Kidney glomerular epithelial cell (primary cell): ENCODE measurements at regions not wholly inside any gene's neighbourhood (a gene's known extent, or its start where the extent isn't known, plus 50 kb on each side); places are given as distances from the start of the nearest gene placed in this dataset.
"Not testable (repeated sequence)": the region's sequence is repeated elsewhere in the genome, so short reads cannot be mapped to it uniquely, and the experiment has no call there.

ENCODE experiments used
- DNase-seq: peaks from one replicate; lab custom pipeline; 2025; lab: John Stamatoyannopoulos, UW

GRCh38 chr14:97148021-97148420, 350.8 kb downstream of the VRK1 start:
- DNase-seq, result not testable (repeated sequence)

GRCh38 chr14:97149775-97150174, 352.6 kb downstream of the VRK1 start:
- DNase-seq, result no peak

GRCh38 chr14:97153527-97153926, 356.3 kb downstream of the VRK1 start:
- no peak for DNase-seq

DNA sequence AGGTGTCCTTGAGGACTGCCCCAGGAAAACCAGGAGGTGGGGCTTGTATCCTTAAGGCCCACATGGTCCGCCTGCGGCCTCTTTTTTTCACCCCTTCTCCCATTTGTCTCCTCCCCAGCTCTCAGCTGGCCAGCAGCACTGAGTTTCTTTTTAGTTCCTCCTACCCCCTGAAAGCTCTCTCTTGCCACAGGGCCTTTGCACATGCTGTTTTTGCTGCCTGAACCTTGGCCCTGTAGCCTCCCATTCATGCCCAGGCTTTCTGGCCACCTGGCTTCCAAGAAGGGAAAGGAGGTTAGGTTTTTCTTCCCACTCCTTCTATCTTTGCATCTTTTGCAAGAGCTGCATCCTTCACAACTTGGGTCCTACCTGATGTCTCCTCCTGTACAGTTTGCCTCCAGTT, 358.1 kb downstream of the VRK1 start:
- DNase-seq, result no peak

DNA sequence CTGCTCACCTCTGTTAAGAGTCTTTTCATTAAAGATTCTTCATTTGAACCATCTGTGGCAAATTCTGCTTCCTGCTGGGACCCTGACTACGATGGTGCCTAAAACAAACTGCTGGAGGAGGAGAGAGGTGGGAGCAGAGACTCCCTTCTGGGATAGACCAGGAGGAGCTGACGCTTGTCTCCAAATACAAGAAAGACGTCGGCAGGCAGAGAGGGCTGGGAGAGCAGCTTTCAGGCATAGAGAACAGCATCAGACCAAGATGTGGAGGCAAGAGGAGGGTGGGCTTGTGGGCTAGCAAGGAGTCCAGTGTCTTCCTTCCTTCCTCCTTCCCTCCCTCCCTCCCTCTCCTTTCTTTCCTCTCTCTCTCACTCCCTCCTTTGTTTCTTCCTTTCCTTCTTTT, 358.6 kb downstream of the VRK1 start:
- no peak for DNase-seq

DNA sequence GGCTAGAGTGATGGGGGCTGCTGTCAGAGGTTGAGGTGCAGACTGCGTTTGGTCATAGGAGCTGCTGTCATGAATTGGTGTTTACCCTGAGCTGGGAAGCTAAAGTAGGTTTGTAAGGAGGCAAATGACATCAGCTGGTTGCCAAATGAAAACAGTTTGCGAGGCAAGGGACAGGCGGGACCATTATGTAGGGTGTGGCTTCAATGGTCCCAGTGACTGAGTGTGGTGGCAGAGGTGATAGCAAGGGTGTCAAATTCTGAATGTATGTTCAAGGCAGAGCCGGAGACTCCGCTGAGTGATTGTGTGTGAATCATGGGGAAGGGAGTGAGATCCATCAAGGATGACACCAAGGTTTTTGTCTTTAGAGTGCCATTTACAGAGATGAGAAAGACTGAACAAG, 359.5 kb downstream of the VRK1 start:
- DNase-seq, result no peak

DNA sequence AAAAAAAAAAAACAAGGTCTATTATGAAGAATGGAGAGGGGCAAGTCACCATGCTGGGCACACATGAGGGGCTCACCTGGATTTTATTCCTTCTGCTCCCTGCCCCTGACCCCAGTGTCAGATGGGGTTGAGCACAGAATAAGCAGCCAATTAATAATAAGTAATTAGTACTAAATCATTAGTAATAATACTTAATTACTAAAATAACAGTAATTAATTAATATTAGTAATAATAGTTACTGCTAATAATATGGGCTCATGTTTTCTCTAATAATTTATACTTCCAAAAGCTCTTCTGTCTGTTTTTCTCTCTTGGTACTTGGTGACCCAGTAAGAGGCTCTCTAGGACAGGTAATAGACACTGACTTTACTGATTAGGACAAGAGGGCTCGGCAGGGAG, 360.9 kb downstream of the VRK1 start:
- DNase-seq, result no peak

GRCh38 chr14:97159124-97159523, 361.9 kb downstream of the VRK1 start:
- no peak for DNase-seq

DNA sequence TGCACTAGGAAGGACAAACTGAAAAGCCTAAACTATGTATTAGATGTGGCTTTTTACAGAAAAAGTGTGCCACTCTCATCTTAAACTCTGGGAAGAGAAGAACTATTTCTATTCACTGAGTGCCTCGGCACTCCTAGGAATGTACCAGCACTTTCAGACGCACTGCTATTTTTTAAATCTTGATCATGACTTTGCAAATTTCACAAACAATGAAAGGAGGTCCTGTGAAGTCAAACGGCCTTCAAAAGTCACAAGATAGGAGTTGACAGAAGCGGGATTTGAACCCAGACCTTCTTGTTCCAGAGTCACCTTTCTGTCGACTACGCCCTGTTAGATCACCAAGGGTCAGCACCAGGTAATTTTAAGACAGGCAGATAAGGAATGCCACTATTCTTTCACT, 365.4 kb downstream of the VRK1 start:
- DNase-seq, result no peak

DNA sequence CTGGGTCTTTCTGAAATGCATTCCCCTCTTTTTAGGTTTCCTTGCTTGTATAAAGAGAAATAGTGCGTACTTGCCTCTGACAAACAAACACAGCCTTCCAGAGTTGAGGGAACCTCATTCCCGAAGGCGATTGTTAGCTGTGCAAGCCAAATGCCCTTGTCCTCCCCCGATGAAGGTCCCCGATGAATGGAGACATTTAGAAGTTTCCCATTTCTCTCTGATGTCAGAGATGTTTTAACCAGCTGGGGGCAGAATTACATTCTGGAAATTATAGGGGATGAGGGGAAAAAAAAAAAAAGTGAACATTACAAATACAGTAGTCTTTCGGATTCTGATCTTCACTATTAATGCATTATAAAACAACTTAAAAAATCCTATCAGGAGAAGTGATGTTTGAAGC, 366.8 kb downstream of the VRK1 start:
- no peak for DNase-seq

GRCh38 chr14:97166497-97166896, 369.3 kb downstream of the VRK1 start:
- no peak for DNase-seq

- not testable (repeated sequence) for DNase-seq
These were observed 370.4 kb downstream of the VRK1 start for GRCh38 chr14:97167577-97167976.

- DNase-seq, result no peak
These were observed 375.5 kb downstream of the VRK1 start for GRCh38 chr14:97172644-97173043.

GRCh38 chr14:97177016-97177415, 379.8 kb downstream of the VRK1 start:
- no peak for DNase-seq

DNA sequence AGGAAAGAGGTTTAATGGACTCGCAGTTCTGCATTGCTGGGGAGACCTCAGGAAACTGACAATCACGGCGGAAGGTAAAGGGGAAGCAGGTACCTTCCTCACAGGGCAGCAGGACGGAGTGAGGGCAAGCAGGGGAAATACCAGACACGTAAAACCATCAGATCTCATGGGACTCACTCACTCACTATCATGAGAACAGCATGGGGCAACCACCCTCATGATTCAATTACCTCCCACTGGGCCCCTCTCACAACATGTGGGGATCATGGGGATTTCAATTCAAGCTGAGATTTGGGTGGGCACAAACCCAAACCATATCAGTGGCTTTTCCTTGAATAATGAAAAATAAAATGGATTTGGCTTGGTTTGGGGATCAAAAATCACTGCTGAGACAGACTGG, 380.5 kb downstream of the VRK1 start:
- DNase-seq, result no peak

DNA sequence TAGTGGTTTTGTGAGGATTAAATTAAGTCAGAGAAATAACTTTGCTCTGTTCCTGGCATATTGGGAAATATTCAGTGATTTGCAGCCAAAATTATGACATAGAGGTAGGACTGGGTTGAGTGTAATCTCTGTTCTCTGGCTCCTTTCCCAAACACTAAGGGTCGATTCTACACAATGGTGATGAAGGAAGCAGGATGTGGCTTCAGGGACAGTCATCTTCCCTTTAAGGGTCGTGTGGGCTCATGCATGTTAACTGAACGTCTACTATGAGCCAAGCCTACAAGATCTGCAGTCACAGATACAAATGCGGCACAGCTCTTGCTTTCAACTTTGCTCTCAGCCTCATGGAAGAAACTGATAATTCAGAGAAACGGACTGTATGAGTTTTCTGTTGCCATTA, 381.6 kb downstream of the VRK1 start:
- DNase-seq, result no peak

GRCh38 chr14:97179573-97179972, 382.4 kb downstream of the VRK1 start:
- DNase-seq, result no peak

- peak; percentile 10 for DNase-seq
These were observed 383.4 kb downstream of the VRK1 start for GRCh38 chr14:97180304-97181200.

DNA sequence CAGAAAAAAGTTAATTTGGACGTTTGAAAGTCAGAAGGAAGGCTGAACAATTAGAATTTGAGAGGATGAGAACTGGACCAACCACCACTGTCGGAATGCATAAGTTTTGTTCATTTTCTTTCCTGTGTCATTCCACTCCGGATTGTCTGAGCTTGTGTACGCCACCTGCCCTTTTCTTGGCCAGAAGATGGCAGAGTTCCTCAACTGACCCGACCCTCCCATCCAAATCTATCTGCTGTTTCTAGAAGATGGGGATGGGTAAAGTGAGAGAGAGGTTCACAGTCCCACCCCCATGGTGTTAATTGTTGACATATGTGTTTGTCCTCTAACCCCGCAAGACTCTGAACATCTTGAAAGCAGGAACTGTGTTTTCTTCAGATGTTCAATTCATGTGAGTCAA, 388.0 kb downstream of the VRK1 start:
- DNase-seq, result no peak

DNA sequence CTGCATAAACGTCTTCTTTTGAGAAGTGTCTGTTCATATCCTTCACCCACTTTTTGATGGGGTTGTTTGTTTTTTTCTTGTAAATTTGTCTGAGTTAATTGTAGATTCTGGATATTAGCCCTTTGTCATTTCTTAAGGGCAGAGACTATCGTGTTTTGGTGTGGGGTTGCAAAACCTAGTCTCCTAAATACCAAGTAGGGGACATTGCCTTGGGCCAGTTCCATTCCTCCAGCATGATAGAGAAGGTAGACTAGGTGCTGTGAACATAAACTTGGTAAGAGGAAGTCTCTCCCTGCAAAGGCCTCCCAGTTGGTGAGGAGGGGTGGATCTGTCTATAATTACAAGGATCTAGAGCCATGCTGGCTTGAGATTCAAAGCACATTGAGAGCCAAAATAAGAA, 390.7 kb downstream of the VRK1 start:
- DNase-seq, result no peak

- no peak for DNase-seq
These were observed 399.2 kb downstream of the VRK1 start for GRCh38 chr14:97196336-97196735.

DNA sequence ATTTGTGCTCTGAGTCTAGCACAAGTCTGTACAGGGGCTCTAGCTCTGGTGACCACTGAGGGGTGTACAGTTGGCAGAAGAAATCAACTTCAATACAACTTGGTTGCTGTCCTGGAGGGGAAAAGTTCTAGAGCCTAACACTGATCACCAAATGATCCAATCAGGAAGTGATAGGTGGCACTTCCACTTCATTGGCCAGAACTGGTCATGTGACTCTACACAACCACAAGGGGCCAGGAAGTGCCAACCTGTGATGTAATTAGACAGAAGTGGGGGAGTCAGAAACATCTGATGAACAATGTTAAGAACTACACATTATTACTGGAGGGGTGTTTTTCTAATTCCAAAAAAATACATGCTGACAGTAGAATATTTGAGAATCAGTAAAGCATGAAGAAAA, 401.6 kb downstream of the VRK1 start:
- DNase-seq, result no peak

DNA sequence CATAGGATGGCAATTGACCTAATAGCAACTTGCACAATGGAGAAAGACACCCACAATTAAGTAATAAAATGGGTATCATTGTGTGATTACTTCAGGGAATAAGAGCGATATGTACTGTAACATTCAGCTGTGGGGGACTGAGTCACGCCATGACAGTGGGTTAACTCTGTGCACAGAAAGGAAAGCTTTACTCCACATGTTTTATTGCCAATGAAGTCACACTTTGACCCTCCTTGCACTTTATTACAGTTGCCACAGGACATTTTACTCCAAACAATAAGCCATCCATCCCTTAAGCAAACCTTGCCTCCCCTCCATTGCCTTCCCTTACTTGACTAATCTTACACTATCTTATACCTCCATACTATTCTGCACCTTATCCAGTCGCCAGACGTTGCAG, 403.1 kb downstream of the VRK1 start:
- DNase-seq, result no peak

DNA sequence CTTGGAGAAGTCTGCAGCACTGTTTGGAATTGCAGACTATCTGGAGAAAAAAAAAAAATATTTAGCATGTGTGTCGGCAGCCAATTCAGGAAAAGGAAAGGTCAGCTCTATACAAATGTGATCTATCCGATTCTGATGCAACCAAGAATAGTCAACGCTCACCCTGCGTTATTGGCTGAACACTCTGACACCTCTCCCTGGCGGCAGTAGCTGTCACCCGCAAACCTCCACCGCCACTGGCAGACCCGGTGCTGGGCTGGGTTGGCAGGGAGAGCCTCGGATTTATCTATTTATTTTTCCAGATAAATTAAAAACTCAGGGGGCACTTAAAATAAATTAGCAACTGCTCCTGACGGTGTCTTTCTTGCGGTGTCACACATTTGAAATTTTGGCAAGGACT, 409.7 kb downstream of the VRK1 start:
- no peak for DNase-seq
